ENCODE measurements at regions not wholly inside any gene's neighbourhood (a gene's known extent, or its start where the extent isn't known, plus 50 kb on each side); places are given as distances from the start of the nearest gene placed in this dataset.
"Not testable (repeated sequence)": the region's sequence is repeated elsewhere in the genome, so short reads cannot be mapped to it uniquely, and the experiment has no call there.

- not testable (repeated sequence) for TF ChIP-seq ETS1 (CRISPR knock-in tag; IDR thresholded peaks at IDR 0.05); GATAD1 (CRISPR knock-in tag; IDR thresholded peaks at IDR 0.05); RFX3 (CRISPR knock-in tag; IDR thresholded peaks at IDR 0.05); ZNF790 (CRISPR knock-in tag; IDR thresholded peaks at IDR 0.05; ENCODE audit: borderline replicate concordance); SMYD3 (CRISPR knock-in tag; IDR thresholded peaks at IDR 0.05); PBX3 (CRISPR knock-in tag; IDR thresholded peaks at IDR 0.05; ENCODE audit: borderline replicate concordance); SP1 (IDR thresholded peaks at IDR 0.05); SP1 (CRISPR knock-in tag; IDR thresholded peaks at IDR 0.05); ZNF501 (CRISPR knock-in tag; IDR thresholded peaks at IDR 0.05); MYNN (CRISPR knock-in tag; IDR thresholded peaks at IDR 0.05; ENCODE audit: low read depth)
These were observed 266.9 kb upstream of the DIPK2B start for GRCh38 chrX:45467537-45467936.
